Loucy (cell line): ENCODE measurements at regions not wholly inside any gene's neighbourhood (a gene's known extent, or its start where the extent isn't known, plus 50 kb on each side); places are given as distances from the start of the nearest gene placed in this dataset.

ENCODE experiments used
- EZH2phosphoT487 ChIP-seq: fragments of 200-600 bp; IDR thresholded peaks from 2 replicates; pipeline ENCODE4 v1.6.1; 2018; ENCODE audit warnings: antibody characterized with exemption, mild to moderate bottlenecking, moderate library complexity, borderline replicate concordance
- TF ChIP-seq, protein P1 (sequence below): fragments of 200-600 bp; sonication (generic); conservative IDR thresholded peaks from 2 replicates; pipeline ENCODE4 v1.5.1; 2014; ENCODE audit warnings: mild to moderate bottlenecking, antibody characterized with exemption, low read length

DNA sequence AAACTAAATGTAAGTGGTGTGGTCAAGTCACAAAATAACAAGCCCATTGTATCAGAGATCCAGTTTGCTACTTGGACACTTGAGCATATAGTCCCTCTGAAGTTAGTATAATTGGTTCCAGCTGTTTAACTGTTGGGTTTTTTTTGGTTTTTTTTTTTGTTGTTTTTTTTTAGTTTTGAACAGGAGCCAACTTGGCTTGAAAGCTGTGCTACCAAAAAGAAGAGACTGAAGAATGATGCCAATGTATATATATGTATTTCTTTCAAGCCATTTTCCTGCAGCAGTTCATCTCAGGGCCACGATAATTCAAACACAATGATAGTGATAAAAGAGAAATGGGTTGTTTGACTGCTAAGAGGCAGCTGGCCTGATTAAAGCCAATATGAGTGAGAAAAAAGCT, 138.3 kb downstream of the PCDH18 start:
- TF ChIP-seq, protein P1, sequence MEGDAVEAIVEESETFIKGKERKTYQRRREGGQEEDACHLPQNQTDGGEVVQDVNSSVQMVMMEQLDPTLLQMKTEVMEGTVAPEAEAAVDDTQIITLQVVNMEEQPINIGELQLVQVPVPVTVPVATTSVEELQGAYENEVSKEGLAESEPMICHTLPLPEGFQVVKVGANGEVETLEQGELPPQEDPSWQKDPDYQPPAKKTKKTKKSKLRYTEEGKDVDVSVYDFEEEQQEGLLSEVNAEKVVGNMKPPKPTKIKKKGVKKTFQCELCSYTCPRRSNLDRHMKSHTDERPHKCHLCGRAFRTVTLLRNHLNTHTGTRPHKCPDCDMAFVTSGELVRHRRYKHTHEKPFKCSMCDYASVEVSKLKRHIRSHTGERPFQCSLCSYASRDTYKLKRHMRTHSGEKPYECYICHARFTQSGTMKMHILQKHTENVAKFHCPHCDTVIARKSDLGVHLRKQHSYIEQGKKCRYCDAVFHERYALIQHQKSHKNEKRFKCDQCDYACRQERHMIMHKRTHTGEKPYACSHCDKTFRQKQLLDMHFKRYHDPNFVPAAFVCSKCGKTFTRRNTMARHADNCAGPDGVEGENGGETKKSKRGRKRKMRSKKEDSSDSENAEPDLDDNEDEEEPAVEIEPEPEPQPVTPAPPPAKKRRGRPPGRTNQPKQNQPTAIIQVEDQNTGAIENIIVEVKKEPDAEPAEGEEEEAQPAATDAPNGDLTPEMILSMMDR, result no peak
- no peak for TF ChIP-seq EZH2phosphoT487
